ENCODE measurements at regions not wholly inside any gene's neighbourhood (a gene's known extent, or its start where the extent isn't known, plus 50 kb on each side); places are given as distances from the start of the nearest gene placed in this dataset.

GRCh38 chr7:89987665-89988064 lies 166.6 kb upstream of the STEAP1 start:
- H3K79me1 ChIP-seq (ENCODE audit: low read depth, low read length) = no peaks in the 10 kb centered on the region
- no CpG with 5 or more reads among the region's 3 CpGs for WGBS, 2 donors (ENCODE audit: extremely low coverage in 2 of 2, insufficient read length in 2 of 2, insufficient replicate concordance in 1 of 2)
- no peak overlapping the region for H4K91ac ChIP-seq (ENCODE audit: low read depth, low read length, poor library complexity)
- H3K36me3 ChIP-seq (replicated peaks in 1 of 2; ENCODE audit: control insufficient read depth in 2 of 2, insufficient read depth in 2 of 2, low read length in 2 of 2) = no peaks in the 10 kb centered on the region
- H2BK15ac ChIP-seq (ENCODE audit: low read length) = no peak overlapping the region
- no peak overlapping the region for H3K14ac ChIP-seq (ENCODE audit: low read length)
- no peak for DNase-seq (ENCODE audit: low spot score)
- H3K4me2 ChIP-seq (ENCODE audit: insufficient read depth, low read length, poor library complexity, severe bottlenecking) = no peak overlapping the region
- no peak overlapping the region for H2AK5ac ChIP-seq (ENCODE audit: low read depth, low read length)
- H2BK12ac ChIP-seq (ENCODE audit: low read length) = no peak overlapping the region
- no peaks in the 10 kb centered on the region for H3K27me3 ChIP-seq (ENCODE audit: control insufficient read depth in 3 of 3, insufficient read depth in 3 of 3, low read depth in 1 of 3, low read length in 3 of 3)
- H3K27ac ChIP-seq (replicated peaks; ENCODE audit: low read length) = no peak overlapping the region
- no peaks in the 10 kb centered on the region for H3K9me3 ChIP-seq (replicated peaks in 1 of 2; ENCODE audit: control insufficient read depth in 2 of 2, insufficient read depth in 1 of 2, low read depth in 1 of 2, low read length in 2 of 2)
- no peaks in the 10 kb centered on the region for H3K4me1 ChIP-seq (ENCODE audit: control insufficient read depth in 2 of 2, insufficient read depth in 1 of 2, low read depth in 1 of 2, low read length in 2 of 2)
- no peak overlapping the region for H3K4me3 ChIP-seq (ENCODE audit: low read length in 2 of 2)
- H2BK5ac ChIP-seq (ENCODE audit: low read length) = no peak overlapping the region
- no peak overlapping the region for H3K23ac ChIP-seq (ENCODE audit: low read depth, low read length, poor library complexity)
- H2BK120ac ChIP-seq (ENCODE audit: low read depth, low read length) = no peak overlapping the region
- H3K4ac ChIP-seq (ENCODE audit: low read length) = no peak overlapping the region
- H4K8ac ChIP-seq (ENCODE audit: low read depth, low read length) = no peak overlapping the region
- no peak overlapping the region for H3K18ac ChIP-seq (ENCODE audit: low read length)
- no peak overlapping the region for H3K9ac ChIP-seq (ENCODE audit: low read depth, low read length, poor library complexity)
- H2AFZ ChIP-seq (ENCODE audit: low read length) = no peak overlapping the region

- no peaks in the 10 kb centered on the region for H3K27me3 ChIP-seq (ENCODE audit: control insufficient read depth in 3 of 3, insufficient read depth in 3 of 3, low read depth in 1 of 3, low read length in 3 of 3)
- H2BK120ac ChIP-seq (ENCODE audit: low read depth, low read length) = no peak overlapping the region
- DNase-seq (ENCODE audit: low spot score) = no peak
- no peak overlapping the region for H3K4me2 ChIP-seq (ENCODE audit: insufficient read depth, low read length, poor library complexity, severe bottlenecking)
- H3K27ac ChIP-seq (replicated peaks; ENCODE audit: low read length) = no peak overlapping the region
- H3K18ac ChIP-seq (ENCODE audit: low read length) = no peak overlapping the region
- WGBS, 2 donors (ENCODE audit: extremely low coverage in 2 of 2, insufficient read length in 2 of 2, insufficient replicate concordance in 1 of 2) = no CpG with 5 or more reads among the region's 1 CpG
- H4K91ac ChIP-seq (ENCODE audit: low read depth, low read length, poor library complexity) = no peak overlapping the region
- no peak overlapping the region for H2BK12ac ChIP-seq (ENCODE audit: low read length)
- no peak overlapping the region for H2BK5ac ChIP-seq (ENCODE audit: low read length)
- H3K79me1 ChIP-seq (ENCODE audit: low read depth, low read length) = no peaks in the 10 kb centered on the region
- H3K9ac ChIP-seq (ENCODE audit: low read depth, low read length, poor library complexity) = no peak overlapping the region
- H3K14ac ChIP-seq (ENCODE audit: low read length) = no peak overlapping the region
- H3K23ac ChIP-seq (ENCODE audit: low read depth, low read length, poor library complexity) = no peak overlapping the region
- no peak overlapping the region for H2AK5ac ChIP-seq (ENCODE audit: low read depth, low read length)
- no peak overlapping the region for H3K4ac ChIP-seq (ENCODE audit: low read length)
- no peak overlapping the region for H2BK15ac ChIP-seq (ENCODE audit: low read length)
- H3K36me3 ChIP-seq (replicated peaks in 1 of 2; ENCODE audit: control insufficient read depth in 2 of 2, insufficient read depth in 2 of 2, low read length in 2 of 2) = no peaks in the 10 kb centered on the region
- H2AFZ ChIP-seq (ENCODE audit: low read length) = no peak overlapping the region
- H3K9me3 ChIP-seq (replicated peaks in 1 of 2; ENCODE audit: control insufficient read depth in 2 of 2, insufficient read depth in 1 of 2, low read depth in 1 of 2, low read length in 2 of 2) = no peaks in the 10 kb centered on the region
- H3K4me1 ChIP-seq (ENCODE audit: control insufficient read depth in 2 of 2, insufficient read depth in 1 of 2, low read depth in 1 of 2, low read length in 2 of 2) = no peaks in the 10 kb centered on the region
- H4K8ac ChIP-seq (ENCODE audit: low read depth, low read length) = no peak overlapping the region
- H3K4me3 ChIP-seq (ENCODE audit: low read length in 2 of 2) = no peak overlapping the region
These were observed 166.2 kb upstream of the STEAP1 start for GRCh38 chr7:89988074-89988473.

GRCh38 chr7:89989454-89989853 lies 164.8 kb upstream of the STEAP1 start:
- Histone ChIP-seq H2AK5ac (ENCODE audit: low read depth, low read length) (no peak overlapping the region), H3K18ac (ENCODE audit: low read length) (no peak overlapping the region), H3K79me1 (ENCODE audit: low read depth, low read length) (no peaks in the 10 kb centered on the region), H3K9ac (ENCODE audit: low read depth, low read length, poor library complexity) (no peak overlapping the region), H3K23ac (ENCODE audit: low read depth, low read length, poor library complexity) (no peak overlapping the region), H3K4me1 (ENCODE audit: control insufficient read depth in 2 of 2, insufficient read depth in 1 of 2, low read depth in 1 of 2, low read length in 2 of 2) (no peaks in the 10 kb centered on the region), H3K14ac (ENCODE audit: low read length) (no peak overlapping the region), H4K91ac (ENCODE audit: low read depth, low read length, poor library complexity) (no peak overlapping the region), H3K27me3 (ENCODE audit: control insufficient read depth in 3 of 3, insufficient read depth in 3 of 3, low read depth in 1 of 3, low read length in 3 of 3) (no peaks in the 10 kb centered on the region), H2BK120ac (ENCODE audit: low read depth, low read length) (no peak overlapping the region), H4K8ac (ENCODE audit: low read depth, low read length) (no peak overlapping the region), H2BK12ac (ENCODE audit: low read length) (no peak overlapping the region), H3K36me3 (replicated peaks in 1 of 2; ENCODE audit: control insufficient read depth in 2 of 2, insufficient read depth in 2 of 2, low read length in 2 of 2) (no peaks in the 10 kb centered on the region), H3K27ac (replicated peaks; ENCODE audit: low read length) (no peak overlapping the region), H3K4me2 (ENCODE audit: insufficient read depth, low read length, poor library complexity, severe bottlenecking) (no peak overlapping the region), H3K4me3 (ENCODE audit: low read length in 2 of 2) (no peak overlapping the region), H2BK5ac (ENCODE audit: low read length) (no peak overlapping the region), H2BK15ac (ENCODE audit: low read length) (no peak overlapping the region), H2AFZ (ENCODE audit: low read length) (no peak overlapping the region), H3K9me3 (replicated peaks in 1 of 2; ENCODE audit: control insufficient read depth in 2 of 2, insufficient read depth in 1 of 2, low read depth in 1 of 2, low read length in 2 of 2) (no peaks in the 10 kb centered on the region), H3K4ac (ENCODE audit: low read length) (no peak overlapping the region)
- WGBS, 2 donors (ENCODE audit: extremely low coverage in 2 of 2, insufficient read length in 2 of 2, insufficient replicate concordance in 1 of 2) = no CpG with 5 or more reads among the region's 2 CpGs
- DNase-seq (ENCODE audit: low spot score) = no peak

GRCh38 chr7:89994483-89994882 lies 159.8 kb upstream of the STEAP1 start:
- no peaks in the 10 kb centered on the region for H3K9me3 ChIP-seq (replicated peaks in 1 of 2; ENCODE audit: control insufficient read depth in 2 of 2, insufficient read depth in 1 of 2, low read depth in 1 of 2, low read length in 2 of 2)
- no peak overlapping the region for H2AK5ac ChIP-seq (ENCODE audit: low read depth, low read length)
- no peak overlapping the region for H3K4me2 ChIP-seq (ENCODE audit: insufficient read depth, low read length, poor library complexity, severe bottlenecking)
- no peak overlapping the region for H2AFZ ChIP-seq (ENCODE audit: low read length)
- H3K4me1 ChIP-seq (ENCODE audit: control insufficient read depth in 2 of 2, insufficient read depth in 1 of 2, low read depth in 1 of 2, low read length in 2 of 2) = no peaks in the 10 kb centered on the region
- no peak overlapping the region for H2BK120ac ChIP-seq (ENCODE audit: low read depth, low read length)
- H3K27ac ChIP-seq (replicated peaks; ENCODE audit: low read length) = no peak overlapping the region
- no peaks in the 10 kb centered on the region for H3K27me3 ChIP-seq (ENCODE audit: control insufficient read depth in 3 of 3, insufficient read depth in 3 of 3, low read depth in 1 of 3, low read length in 3 of 3)
- no peak overlapping the region for H3K18ac ChIP-seq (ENCODE audit: low read length)
- H4K91ac ChIP-seq (ENCODE audit: low read depth, low read length, poor library complexity) = no peak overlapping the region
- no peak overlapping the region for H2BK5ac ChIP-seq (ENCODE audit: low read length)
- H3K36me3 ChIP-seq (replicated peaks in 1 of 2; ENCODE audit: control insufficient read depth in 2 of 2, insufficient read depth in 2 of 2, low read length in 2 of 2) = no peaks in the 10 kb centered on the region
- H3K23ac ChIP-seq (ENCODE audit: low read depth, low read length, poor library complexity) = no peak overlapping the region
- no peaks in the 10 kb centered on the region for H3K79me1 ChIP-seq (ENCODE audit: low read depth, low read length)
- H4K8ac ChIP-seq (ENCODE audit: low read depth, low read length) = no peak overlapping the region
- WGBS, 2 donors (ENCODE audit: extremely low coverage in 2 of 2, insufficient read length in 2 of 2, insufficient replicate concordance in 1 of 2) = no CpG with 5 or more reads among the region's 1 CpG
- no peak overlapping the region for H2BK12ac ChIP-seq (ENCODE audit: low read length)
- no peak overlapping the region for H3K9ac ChIP-seq (ENCODE audit: low read depth, low read length, poor library complexity)
- H3K14ac ChIP-seq (ENCODE audit: low read length) = no peak overlapping the region
- no peak overlapping the region for H2BK15ac ChIP-seq (ENCODE audit: low read length)
- no peak overlapping the region for H3K4me3 ChIP-seq (ENCODE audit: low read length in 2 of 2)
- no peak overlapping the region for H3K4ac ChIP-seq (ENCODE audit: low read length)
- no peak for DNase-seq (ENCODE audit: low spot score)

Data from neuronal stem cell (in vitro differentiated cells).